ENCODE measurements at regions not wholly inside any gene's neighbourhood (a gene's known extent, or its start where the extent isn't known, plus 50 kb on each side); places are given as distances from the start of the nearest gene placed in this dataset.
"Not testable (repeated sequence)": the region's sequence is repeated elsewhere in the genome, so short reads cannot be mapped to it uniquely, and the experiment has no call there.

GRCh38 chr3:153378366-153378765 is 216.3 kb downstream of the RAP2B start:
- TF ChIP-seq, protein P1, sequence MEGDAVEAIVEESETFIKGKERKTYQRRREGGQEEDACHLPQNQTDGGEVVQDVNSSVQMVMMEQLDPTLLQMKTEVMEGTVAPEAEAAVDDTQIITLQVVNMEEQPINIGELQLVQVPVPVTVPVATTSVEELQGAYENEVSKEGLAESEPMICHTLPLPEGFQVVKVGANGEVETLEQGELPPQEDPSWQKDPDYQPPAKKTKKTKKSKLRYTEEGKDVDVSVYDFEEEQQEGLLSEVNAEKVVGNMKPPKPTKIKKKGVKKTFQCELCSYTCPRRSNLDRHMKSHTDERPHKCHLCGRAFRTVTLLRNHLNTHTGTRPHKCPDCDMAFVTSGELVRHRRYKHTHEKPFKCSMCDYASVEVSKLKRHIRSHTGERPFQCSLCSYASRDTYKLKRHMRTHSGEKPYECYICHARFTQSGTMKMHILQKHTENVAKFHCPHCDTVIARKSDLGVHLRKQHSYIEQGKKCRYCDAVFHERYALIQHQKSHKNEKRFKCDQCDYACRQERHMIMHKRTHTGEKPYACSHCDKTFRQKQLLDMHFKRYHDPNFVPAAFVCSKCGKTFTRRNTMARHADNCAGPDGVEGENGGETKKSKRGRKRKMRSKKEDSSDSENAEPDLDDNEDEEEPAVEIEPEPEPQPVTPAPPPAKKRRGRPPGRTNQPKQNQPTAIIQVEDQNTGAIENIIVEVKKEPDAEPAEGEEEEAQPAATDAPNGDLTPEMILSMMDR (optimal IDR thresholded peaks at IDR 0.05 in 1 of 3, IDR thresholded peaks at IDR 0.05 in 1 of 3, conservative IDR thresholded peaks at IDR 0.05 in 1 of 3; ENCODE audit: extremely low read depth in 1 of 3, insufficient read depth in 2 of 3, low read length in 3 of 3): not testable (repeated sequence)
- TF ChIP-seq EZH2 (IDR thresholded peaks at IDR 0.05; ENCODE audit: low read length): not testable (repeated sequence)
